GM21619 (cell line): ENCODE measurements at regions not wholly inside any gene's neighbourhood (a gene's known extent, or its start where the extent isn't known, plus 50 kb on each side); places are given as distances from the start of the nearest gene placed in this dataset.
A peak's percentile ranks its signal among the peaks of the same experiment; 100 is the strongest.
"Not testable (repeated sequence)": the region's sequence is repeated elsewhere in the genome, so short reads cannot be mapped to it uniquely, and the experiment has no call there.

Experiments
- ATAC-seq: cut with Tn5 transposase; IDR thresholded peaks from one replicate; pipeline ENCODE4 v1.9.1; 2021; ENCODE audit not compliant: unreplicated experiment

- no peak for ATAC-seq
Measured at GRCh38 chr16:75780669-75781068, 54.4 kb upstream of the CPHXL start.

DNA sequence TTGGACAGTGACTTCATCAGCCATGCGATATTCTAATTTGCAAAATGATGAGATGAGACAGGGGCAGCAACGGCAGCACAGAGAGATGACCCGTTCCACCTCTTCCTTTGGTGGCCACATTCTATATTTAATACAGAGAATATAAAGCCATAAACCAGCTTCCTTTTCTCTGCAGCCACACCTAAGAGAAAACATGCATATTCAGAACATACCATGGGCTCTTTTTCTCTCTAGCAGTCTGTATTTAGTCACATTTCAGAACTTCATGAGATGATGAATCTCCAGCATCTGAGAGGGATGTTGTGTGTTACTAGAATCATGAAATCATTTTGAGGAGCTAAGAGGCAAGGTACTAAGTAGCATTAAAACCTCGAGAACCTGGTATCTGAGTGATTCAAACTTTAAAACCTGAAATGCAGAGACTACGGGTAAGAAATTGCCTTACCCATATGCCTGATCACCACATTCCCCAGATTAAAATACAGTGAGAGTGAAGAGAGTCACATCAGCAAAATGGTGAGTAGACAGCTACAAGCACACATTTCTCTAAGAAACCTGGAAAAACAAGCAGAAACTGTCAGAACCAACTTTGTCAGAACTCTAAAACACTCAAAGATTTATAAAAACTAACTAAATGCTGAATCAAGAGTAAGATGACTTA is 55.5 kb upstream of the CPHXL start:
- ATAC-seq, result no peak

GRCh38 chr16:75787440-75787839 is 61.1 kb upstream of the CPHXL start:
- peak; percentile 50 for ATAC-seq

- ATAC-seq, result peak; percentile 69
Measured at GRCh38 chr16:75789237-75789636, 62.9 kb upstream of the CPHXL start.

DNA sequence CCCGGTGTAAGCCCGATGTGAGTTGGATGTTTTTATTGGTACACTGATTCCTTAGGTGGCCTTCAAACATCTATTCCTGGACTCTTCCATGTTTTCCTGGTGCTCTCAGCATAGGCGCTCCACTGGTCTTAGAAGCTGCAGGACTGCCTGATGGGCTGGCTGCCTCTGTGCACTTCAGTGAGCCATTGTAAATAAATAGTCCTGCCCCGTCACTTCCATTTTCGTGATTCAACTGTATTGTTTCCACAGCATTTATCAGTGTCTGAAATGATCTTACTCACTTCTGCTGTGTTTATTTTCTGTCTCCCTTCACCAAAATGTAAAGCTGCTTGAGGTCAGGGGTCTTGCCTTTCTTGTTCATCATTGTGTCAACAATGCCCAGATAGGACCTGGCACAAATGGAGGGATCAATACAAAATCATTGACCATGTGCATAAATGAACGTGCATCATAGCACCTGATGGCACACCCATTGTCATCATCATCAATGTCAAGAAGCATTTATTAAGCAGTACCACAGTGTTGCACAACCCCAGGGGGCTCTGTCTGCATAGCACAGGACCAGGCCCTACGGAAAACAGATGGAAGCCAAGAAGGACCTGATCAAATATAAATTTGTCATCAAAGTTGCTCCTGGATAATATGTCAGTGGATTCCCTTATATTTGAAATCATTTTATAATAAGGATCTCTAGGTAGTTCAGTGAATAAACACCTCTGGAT is 66.6 kb upstream of the CPHXL start:
- no peak for ATAC-seq

- ATAC-seq, result no peak
Measured at GRCh38 chr16:75793641-75794040, 67.4 kb upstream of the CPHXL start.

- no peak for ATAC-seq
Measured at GRCh38 chr16:75794426-75794825, 68.1 kb upstream of the CPHXL start.

DNA sequence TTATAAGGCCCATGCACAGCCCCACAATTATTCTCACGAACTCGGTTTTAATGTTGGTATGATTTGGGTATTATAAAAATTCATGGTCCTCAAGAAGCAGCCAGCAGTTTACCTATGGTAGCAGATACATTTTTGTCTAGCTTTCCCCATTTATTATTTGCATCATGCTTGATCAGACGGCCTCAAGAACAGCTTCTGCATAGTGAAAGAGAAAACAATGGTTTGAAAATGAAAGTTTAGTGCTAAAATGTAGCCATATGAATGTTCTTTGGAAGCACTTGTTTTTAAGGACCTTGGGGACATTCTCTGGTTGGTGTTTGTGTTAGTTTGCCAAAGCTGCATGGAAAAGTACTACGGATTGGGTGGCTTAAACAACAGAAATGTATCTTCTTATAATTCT is 72.4 kb upstream of the CPHXL start:
- ATAC-seq, result no peak

GRCh38 chr16:75801307-75801706 is 75.0 kb upstream of the CPHXL start:
- ATAC-seq, result no peak

DNA sequence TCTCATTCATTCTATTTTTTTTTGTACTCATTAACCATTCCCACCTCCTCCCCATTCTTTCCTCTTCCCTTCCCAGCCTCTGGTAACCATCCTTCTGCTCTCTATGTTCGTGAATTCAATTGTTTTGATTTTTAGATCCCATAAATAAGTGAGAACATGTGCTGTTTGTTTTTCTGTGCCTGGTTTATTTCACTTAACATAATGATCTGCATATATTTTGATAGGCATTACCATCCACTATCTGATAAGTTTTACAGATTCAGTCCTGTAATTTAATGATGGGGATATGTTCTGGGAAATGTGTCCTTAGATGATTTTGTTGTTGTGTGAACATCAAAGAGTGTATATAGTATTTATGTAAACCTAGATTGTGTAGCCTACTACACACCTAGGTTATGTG is 77.5 kb upstream of the CPHXL start:
- ATAC-seq, result no peak

- no peak for ATAC-seq
Measured at GRCh38 chr16:75804368-75804767, 78.1 kb upstream of the CPHXL start.

- no peak for ATAC-seq
Measured at GRCh38 chr16:75805946-75806345, 79.7 kb upstream of the CPHXL start.

DNA sequence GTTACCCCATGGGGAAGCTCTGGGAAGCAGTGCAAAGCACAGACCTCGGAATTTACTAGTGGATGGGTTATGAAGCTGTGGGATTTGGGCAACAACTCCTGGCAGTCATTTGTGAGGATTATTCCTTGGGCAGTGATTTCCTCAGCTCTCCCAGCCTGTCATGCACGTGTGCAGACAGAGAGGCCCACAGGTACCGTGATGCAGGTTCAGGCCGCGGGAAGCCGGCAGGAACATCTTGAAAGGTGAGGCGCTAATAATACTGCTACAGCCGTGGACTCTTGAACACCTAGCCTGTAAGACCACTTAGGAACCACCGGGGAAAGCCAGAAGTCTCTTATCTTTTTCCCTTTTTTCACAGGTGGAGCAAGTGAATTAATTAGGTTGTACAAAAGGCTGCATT is 80.2 kb upstream of the CPHXL start:
- ATAC-seq, result no peak

GRCh38 chr16:75810342-75810741 is 84.1 kb upstream of the CPHXL start:
- ATAC-seq, result no peak

DNA sequence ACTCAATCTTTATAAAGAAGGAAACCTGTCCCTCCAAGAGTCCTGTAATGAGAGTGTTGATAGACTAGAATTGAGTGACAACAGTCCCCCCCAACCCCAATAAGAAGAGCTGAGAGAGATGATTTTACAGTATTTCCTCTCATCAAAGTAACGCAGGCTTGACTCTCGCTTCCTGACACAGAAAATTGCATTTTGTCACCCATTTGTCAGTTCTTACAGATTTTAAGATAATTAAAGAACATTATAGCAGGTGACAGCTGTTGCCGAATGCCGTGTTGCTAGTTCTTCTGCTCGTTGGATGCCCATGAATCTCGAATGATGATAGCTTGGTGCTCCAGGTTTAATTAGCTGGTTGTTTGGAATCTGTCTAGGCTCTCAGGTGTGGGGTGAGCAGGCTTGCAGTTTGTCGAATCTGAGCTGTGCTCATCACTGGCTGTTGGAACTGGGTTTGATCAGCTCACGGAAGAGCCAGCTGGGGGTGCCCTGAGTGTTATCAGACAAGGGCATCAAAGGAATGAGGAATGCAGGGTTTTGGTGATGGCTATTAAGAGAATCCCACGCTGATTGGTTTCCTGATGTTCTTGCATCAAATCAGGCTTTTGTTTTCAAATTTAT is 84.8 kb upstream of the CPHXL start:
- no peak for ATAC-seq

GRCh38 chr16:75818491-75818890 is 92.2 kb upstream of the CPHXL start:
- no peak for ATAC-seq

DNA sequence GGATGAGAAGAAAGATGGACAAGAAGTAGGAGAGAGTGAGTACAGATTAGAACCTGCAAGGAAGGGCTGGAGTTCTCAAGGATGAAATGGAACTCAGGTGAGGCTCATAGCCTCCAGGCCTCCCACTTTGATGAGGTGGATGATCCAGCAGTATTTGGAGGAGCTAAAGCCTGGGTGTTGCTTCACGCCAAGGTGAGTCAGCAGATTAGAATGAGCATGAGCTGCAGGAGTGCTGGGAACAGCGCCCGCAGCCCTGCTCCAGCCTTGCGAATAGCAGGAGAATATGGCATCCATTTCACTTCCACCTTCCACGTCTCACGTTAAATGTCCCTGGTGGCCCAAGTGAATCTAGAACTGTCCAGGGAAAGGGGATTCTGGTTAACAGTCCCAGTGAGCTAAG is 94.4 kb upstream of the CPHXL start:
- ATAC-seq, result no peak

DNA sequence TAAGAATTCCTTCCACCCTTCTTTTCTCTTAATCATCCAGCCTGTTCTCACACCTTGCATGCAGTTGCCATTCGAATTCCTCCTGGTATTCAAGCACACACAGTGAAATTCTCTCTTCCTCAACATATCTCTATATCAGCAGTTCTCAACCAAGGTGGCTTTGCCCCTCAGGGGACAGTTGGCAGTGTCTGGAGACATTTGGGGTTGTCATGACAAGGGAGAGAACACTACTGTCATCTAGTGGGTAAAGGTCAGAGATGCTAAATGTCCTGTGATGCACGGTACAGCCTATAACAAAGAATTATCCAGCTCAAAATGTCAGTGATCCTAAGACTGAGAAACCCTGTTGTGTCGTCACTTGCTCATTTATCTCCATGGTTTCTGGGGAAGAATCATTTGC is 94.8 kb upstream of the CPHXL start:
- ATAC-seq, result no peak

GRCh38 chr16:75825750-75826149 is 99.5 kb upstream of the CPHXL start:
- not testable (repeated sequence) for ATAC-seq

- ATAC-seq, result not testable (repeated sequence)
Measured at GRCh38 chr16:75827372-75828038, 101.2 kb upstream of the CPHXL start.

- not testable (repeated sequence) for ATAC-seq
Measured at GRCh38 chr16:75833385-75833784, 107.1 kb upstream of the CPHXL start.
